HEK293 (cell line): ENCODE measurements at regions not wholly inside any gene's neighbourhood (a gene's known extent, or its start where the extent isn't known, plus 50 kb on each side); places are given as distances from the start of the nearest gene placed in this dataset.

Source experiments
- CTCF ChIA-PET: fragments of 350-600 bp; formaldehyde crosslinking; extraction: SDS; loops from one replicate; lab custom pipeline; 2021; ENCODE audit warnings: antibody characterized with exemption; lab: Yijun Ruan, JAX
- POLR2A ChIA-PET: fragments of 300-600 bp; formaldehyde crosslinking; extraction: SDS; loops from one replicate; lab custom pipeline; 2020; ENCODE audit warnings: antibody characterized with exemption, inconsistent platforms; lab: Yijun Ruan, JAX
- H3K27ac ChIP-seq: fragments of 200-500 bp; sonication (Bioruptor generic); 2 replicates; pipeline ENCODE4 v1.5.1; 2014; ENCODE audit warnings: low read depth, low read length, control low read depth, inconsistent platforms; ENCODE audit errors: extremely low read depth
- H3K36me3 ChIP-seq, 2 experiments: fragments of 200-500 bp in 1 of 2; sonication (Bioruptor generic) in 1 of 2; 1 replicate in 1 of 2; 2 replicates in 1 of 2; pipeline ENCODE4 v1.5.1; 2014 to 2017; ENCODE audit warnings: inconsistent platforms in 2 of 2, low read length in 2 of 2; ENCODE audit not compliant: control insufficient read depth in 2 of 2, insufficient read depth in 1 of 2
- H3K4me1 ChIP-seq: fragments of 200-500 bp; sonication (Bioruptor generic); 2 replicates; pipeline ENCODE4 v1.5.1; 2014; ENCODE audit warnings: mild to moderate bottlenecking, low read length, inconsistent platforms; ENCODE audit not compliant: control insufficient read depth, insufficient read depth
- H3K4me3 ChIP-seq: 2 replicates; pipeline ENCODE4 v1.5.1; 2011; ENCODE audit warnings: low read depth, mild to moderate bottlenecking, control low read depth, low read length, moderate library complexity
- H3K9me3 ChIP-seq: fragments of 200-500 bp; sonication (Bioruptor generic); 2 replicates; pipeline ENCODE4 v1.5.1; 2014; ENCODE audit warnings: low read depth, low read length, inconsistent platforms; ENCODE audit not compliant: control insufficient read depth, insufficient read depth
- GLI2 ChIP-seq: fragments of 450-650 bp; formaldehyde crosslinking; IDR thresholded peaks from 2 replicates; pipeline ENCODE4; 2017; ENCODE audit warnings: missing biosample characterization, missing genetic modification characterization, low read depth, borderline replicate concordance
- GLIS1 ChIP-seq: fragments of 450-650 bp; formaldehyde crosslinking; IDR thresholded peaks from 2 replicates; pipeline ENCODE4 v1.5.1; 2016; ENCODE audit warnings: missing biosample characterization, missing genetic modification characterization
- HOXA7 ChIP-seq: sonication (generic); formaldehyde crosslinking; IDR thresholded peaks from 2 replicates; pipeline ENCODE4 v1.8.1; 2022; ENCODE audit warnings: missing genetic modification reagents, borderline replicate concordance
- KLF9 ChIP-seq: fragments of 450-650 bp; formaldehyde crosslinking; IDR thresholded peaks from 2 replicates; pipeline ENCODE4 v1.5.1; 2016; ENCODE audit warnings: missing biosample characterization, missing genetic modification characterization, low read depth
- SALL2 ChIP-seq: fragments of 450-650 bp; formaldehyde crosslinking; IDR thresholded peaks from 2 replicates; pipeline ENCODE4 v1.5.0; 2017; ENCODE audit warnings: missing biosample characterization, mild to moderate bottlenecking, missing genetic modification characterization, borderline replicate concordance
- ZFHX2 ChIP-seq: fragments of 450-650 bp; formaldehyde crosslinking; conservative IDR thresholded peaks from 2 replicates; pipeline ENCODE4 v1.5.1; 2016; ENCODE audit warnings: missing biosample characterization, missing genetic modification characterization
- ZNF174 ChIP-seq: fragments of 450-650 bp; formaldehyde crosslinking; IDR thresholded peaks from 2 replicates; pipeline ENCODE4 v1.5.0; 2017; ENCODE audit warnings: missing biosample characterization, mild to moderate bottlenecking, missing genetic modification characterization
- ZNF311 ChIP-seq: fragments of 450-650 bp; formaldehyde crosslinking; IDR thresholded peaks from 2 replicates; pipeline ENCODE4 v1.5.1; 2017; ENCODE audit warnings: missing biosample characterization, missing genetic modification characterization, borderline replicate concordance
- ZNF626 ChIP-seq: fragments of 450-650 bp; sonication (Bioruptor Pico); formaldehyde crosslinking; IDR thresholded peaks from 2 replicates; pipeline ENCODE4 v1.5.1; 2018; ENCODE audit warnings: missing biosample characterization, missing genetic modification characterization, inconsistent platforms
- ZNF654 ChIP-seq: fragments of 450-650 bp; formaldehyde crosslinking; IDR thresholded peaks from 2 replicates; pipeline ENCODE4 v1.5.1; 2016; ENCODE audit warnings: low read depth, missing biosample characterization, missing genetic modification characterization
- ZNF792 ChIP-seq: fragments of 450-650 bp; formaldehyde crosslinking; IDR thresholded peaks from 2 replicates; pipeline ENCODE4 v1.5.1; 2016; ENCODE audit warnings: missing biosample characterization, missing genetic modification characterization
- TF ChIP-seq, protein P1 (sequence below): fragments of 450-650 bp; formaldehyde crosslinking; IDR thresholded peaks from 2 replicates; pipeline ENCODE4 v1.5.1; 2016; ENCODE audit warnings: missing biosample characterization, missing genetic modification characterization
- TF ChIP-seq, protein P2 (sequence below): fragments of 450-650 bp; formaldehyde crosslinking; IDR thresholded peaks from 2 replicates; pipeline ENCODE4 v1.5.1; 2017; ENCODE audit warnings: missing biosample characterization, missing genetic modification characterization
- TF ChIP-seq, protein P3 (sequence below): fragments of 450-650 bp; formaldehyde crosslinking; IDR thresholded peaks from 2 replicates; pipeline ENCODE4 v1.5.1; 2016; ENCODE audit warnings: missing biosample characterization, missing genetic modification characterization, borderline replicate concordance
- TF ChIP-seq, protein P4 (sequence below): fragments of 450-650 bp; formaldehyde crosslinking; IDR thresholded peaks from 2 replicates; pipeline ENCODE4 v1.5.1; 2016; ENCODE audit warnings: missing biosample characterization, missing genetic modification characterization
- TF ChIP-seq, protein P5 (sequence below): fragments of 450-650 bp; formaldehyde crosslinking; IDR thresholded peaks from 2 replicates; pipeline ENCODE4 v1.5.1; 2017; ENCODE audit warnings: missing biosample characterization, missing genetic modification characterization
- TF ChIP-seq, protein P6 (sequence below): IDR thresholded peaks from 2 replicates; pipeline ENCODE4 v1.6.1; 2011; ENCODE audit warnings: mild to moderate bottlenecking, low read depth, low read length, borderline replicate concordance
- TF ChIP-seq, protein P7 (sequence below): fragments of 450-650 bp; formaldehyde crosslinking; IDR thresholded peaks from 2 replicates; pipeline ENCODE4 v1.5.1; 2016; ENCODE audit warnings: missing biosample characterization, missing genetic modification characterization, low read depth
- TF ChIP-seq, protein P8 (sequence below): fragments of 450-650 bp; formaldehyde crosslinking; optimal IDR thresholded peaks from 2 replicates; pipeline ENCODE3; 2016; ENCODE audit warnings: missing biosample characterization, mild to moderate bottlenecking, missing genetic modification characterization

DNA sequence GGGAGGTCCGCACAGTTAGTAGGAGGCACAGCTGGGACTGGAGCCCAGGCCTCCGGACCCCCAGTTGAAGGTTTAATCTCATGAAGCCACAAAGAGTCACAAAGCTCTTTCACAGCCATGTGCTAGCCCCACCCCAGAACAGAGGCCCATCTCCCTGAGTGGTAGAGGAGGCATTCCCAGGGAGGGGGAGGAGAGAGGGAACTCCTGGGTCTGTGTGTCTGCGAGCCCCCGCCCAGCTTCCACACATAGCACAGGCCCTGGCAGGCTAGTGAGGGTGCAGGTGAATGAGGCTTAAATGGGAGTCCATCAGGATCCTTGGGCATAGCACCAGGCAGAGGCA is 197.8 kb downstream of the MATN1 start:
- no peaks in the 10 kb centered on the region for H3K4me1 ChIP-seq
- TF ChIP-seq ZNF311 (no peak), ZNF626 (tag by site-specific recombination) (no peak), KLF9 (no peak), ZNF654 (tag by site-specific recombination) (no peak), GLI2 (tag by site-specific recombination) (no peak), GLIS1 (no peak), ZNF792 (tag by site-specific recombination) (no peak), ZNF174 (no peak), SALL2 (no peak), HOXA7 (CRISPR knock-in tag) (no peak), ZFHX2 (tag by site-specific recombination) (no peak)
- TF ChIP-seq, protein P1, sequence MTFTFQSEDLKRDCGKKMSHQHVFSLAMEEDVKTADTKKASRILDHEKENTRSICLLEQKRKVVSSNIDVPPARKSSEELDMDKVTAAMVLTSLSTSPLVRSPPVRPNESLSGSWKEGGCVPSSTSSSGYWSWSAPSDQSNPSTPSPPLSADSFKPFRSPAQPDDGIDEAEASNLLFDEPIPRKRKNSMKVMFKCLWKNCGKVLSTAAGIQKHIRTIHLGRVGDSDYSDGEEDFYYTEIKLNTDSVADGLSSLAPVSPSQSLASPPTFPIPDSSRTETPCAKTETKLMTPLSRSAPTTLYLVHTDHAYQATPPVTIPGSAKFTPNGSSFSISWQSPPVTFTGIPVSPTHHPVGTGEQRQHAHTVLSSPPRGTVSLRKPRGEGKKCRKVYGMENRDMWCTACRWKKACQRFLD (tag by site-specific recombination), result no peak
- TF ChIP-seq, protein P2, sequence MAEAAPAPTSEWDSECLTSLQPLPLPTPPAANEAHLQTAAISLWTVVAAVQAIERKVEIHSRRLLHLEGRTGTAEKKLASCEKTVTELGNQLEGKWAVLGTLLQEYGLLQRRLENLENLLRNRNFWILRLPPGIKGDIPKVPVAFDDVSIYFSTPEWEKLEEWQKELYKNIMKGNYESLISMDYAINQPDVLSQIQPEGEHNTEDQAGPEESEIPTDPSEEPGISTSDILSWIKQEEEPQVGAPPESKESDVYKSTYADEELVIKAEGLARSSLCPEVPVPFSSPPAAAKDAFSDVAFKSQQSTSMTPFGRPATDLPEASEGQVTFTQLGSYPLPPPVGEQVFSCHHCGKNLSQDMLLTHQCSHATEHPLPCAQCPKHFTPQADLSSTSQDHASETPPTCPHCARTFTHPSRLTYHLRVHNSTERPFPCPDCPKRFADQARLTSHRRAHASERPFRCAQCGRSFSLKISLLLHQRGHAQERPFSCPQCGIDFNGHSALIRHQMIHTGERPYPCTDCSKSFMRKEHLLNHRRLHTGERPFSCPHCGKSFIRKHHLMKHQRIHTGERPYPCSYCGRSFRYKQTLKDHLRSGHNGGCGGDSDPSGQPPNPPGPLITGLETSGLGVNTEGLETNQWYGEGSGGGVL (tag by site-specific recombination), result no peak
- TF ChIP-seq, protein P3, sequence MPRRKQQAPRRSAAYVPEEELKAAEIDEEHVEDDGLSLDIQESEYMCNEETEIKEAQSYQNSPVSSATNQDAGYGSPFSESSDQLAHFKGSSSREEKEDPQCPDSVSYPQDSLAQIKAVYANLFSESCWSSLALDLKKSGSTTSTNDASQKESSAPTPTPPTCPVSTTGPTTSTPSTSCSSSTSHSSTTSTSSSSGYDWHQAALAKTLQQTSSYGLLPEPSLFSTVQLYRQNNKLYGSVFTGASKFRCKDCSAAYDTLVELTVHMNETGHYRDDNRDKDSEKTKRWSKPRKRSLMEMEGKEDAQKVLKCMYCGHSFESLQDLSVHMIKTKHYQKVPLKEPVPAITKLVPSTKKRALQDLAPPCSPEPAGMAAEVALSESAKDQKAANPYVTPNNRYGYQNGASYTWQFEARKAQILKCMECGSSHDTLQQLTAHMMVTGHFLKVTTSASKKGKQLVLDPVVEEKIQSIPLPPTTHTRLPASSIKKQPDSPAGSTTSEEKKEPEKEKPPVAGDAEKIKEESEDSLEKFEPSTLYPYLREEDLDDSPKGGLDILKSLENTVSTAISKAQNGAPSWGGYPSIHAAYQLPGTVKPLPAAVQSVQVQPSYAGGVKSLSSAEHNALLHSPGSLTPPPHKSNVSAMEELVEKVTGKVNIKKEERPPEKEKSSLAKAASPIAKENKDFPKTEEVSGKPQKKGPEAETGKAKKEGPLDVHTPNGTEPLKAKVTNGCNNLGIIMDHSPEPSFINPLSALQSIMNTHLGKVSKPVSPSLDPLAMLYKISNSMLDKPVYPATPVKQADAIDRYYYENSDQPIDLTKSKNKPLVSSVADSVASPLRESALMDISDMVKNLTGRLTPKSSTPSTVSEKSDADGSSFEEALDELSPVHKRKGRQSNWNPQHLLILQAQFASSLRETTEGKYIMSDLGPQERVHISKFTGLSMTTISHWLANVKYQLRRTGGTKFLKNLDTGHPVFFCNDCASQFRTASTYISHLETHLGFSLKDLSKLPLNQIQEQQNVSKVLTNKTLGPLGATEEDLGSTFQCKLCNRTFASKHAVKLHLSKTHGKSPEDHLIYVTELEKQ (tag by site-specific recombination), result no peak
- TF ChIP-seq, protein P4, sequence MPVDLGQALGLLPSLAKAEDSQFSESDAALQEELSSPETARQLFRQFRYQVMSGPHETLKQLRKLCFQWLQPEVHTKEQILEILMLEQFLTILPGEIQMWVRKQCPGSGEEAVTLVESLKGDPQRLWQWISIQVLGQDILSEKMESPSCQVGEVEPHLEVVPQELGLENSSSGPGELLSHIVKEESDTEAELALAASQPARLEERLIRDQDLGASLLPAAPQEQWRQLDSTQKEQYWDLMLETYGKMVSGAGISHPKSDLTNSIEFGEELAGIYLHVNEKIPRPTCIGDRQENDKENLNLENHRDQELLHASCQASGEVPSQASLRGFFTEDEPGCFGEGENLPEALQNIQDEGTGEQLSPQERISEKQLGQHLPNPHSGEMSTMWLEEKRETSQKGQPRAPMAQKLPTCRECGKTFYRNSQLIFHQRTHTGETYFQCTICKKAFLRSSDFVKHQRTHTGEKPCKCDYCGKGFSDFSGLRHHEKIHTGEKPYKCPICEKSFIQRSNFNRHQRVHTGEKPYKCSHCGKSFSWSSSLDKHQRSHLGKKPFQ (tag by site-specific recombination), result no peak
- TF ChIP-seq, protein P5, sequence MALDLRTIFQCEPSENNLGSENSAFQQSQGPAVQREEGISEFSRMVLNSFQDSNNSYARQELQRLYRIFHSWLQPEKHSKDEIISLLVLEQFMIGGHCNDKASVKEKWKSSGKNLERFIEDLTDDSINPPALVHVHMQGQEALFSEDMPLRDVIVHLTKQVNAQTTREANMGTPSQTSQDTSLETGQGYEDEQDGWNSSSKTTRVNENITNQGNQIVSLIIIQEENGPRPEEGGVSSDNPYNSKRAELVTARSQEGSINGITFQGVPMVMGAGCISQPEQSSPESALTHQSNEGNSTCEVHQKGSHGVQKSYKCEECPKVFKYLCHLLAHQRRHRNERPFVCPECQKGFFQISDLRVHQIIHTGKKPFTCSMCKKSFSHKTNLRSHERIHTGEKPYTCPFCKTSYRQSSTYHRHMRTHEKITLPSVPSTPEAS (tag by site-specific recombination), result no peak
- TF ChIP-seq, protein P6, sequence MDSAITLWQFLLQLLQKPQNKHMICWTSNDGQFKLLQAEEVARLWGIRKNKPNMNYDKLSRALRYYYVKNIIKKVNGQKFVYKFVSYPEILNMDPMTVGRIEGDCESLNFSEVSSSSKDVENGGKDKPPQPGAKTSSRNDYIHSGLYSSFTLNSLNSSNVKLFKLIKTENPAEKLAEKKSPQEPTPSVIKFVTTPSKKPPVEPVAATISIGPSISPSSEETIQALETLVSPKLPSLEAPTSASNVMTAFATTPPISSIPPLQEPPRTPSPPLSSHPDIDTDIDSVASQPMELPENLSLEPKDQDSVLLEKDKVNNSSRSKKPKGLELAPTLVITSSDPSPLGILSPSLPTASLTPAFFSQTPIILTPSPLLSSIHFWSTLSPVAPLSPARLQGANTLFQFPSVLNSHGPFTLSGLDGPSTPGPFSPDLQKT, result no peak
- TF ChIP-seq, protein P7, sequence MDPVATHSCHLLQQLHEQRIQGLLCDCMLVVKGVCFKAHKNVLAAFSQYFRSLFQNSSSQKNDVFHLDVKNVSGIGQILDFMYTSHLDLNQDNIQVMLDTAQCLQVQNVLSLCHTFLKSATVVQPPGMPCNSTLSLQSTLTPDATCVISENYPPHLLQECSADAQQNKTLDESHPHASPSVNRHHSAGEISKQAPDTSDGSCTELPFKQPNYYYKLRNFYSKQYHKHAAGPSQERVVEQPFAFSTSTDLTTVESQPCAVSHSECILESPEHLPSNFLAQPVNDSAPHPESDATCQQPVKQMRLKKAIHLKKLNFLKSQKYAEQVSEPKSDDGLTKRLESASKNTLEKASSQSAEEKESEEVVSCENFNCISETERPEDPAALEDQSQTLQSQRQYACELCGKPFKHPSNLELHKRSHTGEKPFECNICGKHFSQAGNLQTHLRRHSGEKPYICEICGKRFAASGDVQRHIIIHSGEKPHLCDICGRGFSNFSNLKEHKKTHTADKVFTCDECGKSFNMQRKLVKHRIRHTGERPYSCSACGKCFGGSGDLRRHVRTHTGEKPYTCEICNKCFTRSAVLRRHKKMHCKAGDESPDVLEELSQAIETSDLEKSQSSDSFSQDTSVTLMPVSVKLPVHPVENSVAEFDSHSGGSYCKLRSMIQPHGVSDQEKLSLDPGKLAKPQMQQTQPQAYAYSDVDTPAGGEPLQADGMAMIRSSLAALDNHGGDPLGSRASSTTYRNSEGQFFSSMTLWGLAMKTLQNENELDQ, result no peak
- TF ChIP-seq, protein P8, sequence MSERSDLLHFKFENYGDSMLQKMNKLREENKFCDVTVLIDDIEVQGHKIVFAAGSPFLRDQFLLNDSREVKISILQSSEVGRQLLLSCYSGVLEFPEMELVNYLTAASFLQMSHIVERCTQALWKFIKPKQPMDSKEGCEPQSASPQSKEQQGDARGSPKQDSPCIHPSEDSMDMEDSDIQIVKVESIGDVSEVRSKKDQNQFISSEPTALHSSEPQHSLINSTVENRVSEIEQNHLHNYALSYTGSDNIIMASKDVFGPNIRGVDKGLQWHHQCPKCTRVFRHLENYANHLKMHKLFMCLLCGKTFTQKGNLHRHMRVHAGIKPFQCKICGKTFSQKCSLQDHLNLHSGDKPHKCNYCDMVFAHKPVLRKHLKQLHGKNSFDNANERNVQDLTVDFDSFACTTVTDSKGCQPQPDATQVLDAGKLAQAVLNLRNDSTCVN, result no peak
- no peak overlapping the region for H3K4me3 ChIP-seq
- H3K36me3 ChIP-seq, result no peaks in the 10 kb centered on the region
- ChIA-PET POLR2A (no interaction called here), CTCF (interaction anchor here (0.6 kb wide), 1 partner anchor 968 kb away, joined by 4 read pairs; no protein-coding TSS in a partner anchor)
- no peak overlapping the region for H3K27ac ChIP-seq
- no peaks in the 10 kb centered on the region for H3K9me3 ChIP-seq
